HG03575 (cell line): ENCODE measurements at regions not wholly inside any gene's neighbourhood (a gene's known extent, or its start where the extent isn't known, plus 50 kb on each side); places are given as distances from the start of the nearest gene placed in this dataset.

Source experiments
- ATAC-seq: cut with Tn5 transposase; IDR thresholded peaks from one replicate; pipeline ENCODE4 v1.9.1; 2021; ENCODE audit not compliant: unreplicated experiment, insufficient number of reproducible peaks, low FRiP score; ENCODE audit errors: extremely low read depth

DNA sequence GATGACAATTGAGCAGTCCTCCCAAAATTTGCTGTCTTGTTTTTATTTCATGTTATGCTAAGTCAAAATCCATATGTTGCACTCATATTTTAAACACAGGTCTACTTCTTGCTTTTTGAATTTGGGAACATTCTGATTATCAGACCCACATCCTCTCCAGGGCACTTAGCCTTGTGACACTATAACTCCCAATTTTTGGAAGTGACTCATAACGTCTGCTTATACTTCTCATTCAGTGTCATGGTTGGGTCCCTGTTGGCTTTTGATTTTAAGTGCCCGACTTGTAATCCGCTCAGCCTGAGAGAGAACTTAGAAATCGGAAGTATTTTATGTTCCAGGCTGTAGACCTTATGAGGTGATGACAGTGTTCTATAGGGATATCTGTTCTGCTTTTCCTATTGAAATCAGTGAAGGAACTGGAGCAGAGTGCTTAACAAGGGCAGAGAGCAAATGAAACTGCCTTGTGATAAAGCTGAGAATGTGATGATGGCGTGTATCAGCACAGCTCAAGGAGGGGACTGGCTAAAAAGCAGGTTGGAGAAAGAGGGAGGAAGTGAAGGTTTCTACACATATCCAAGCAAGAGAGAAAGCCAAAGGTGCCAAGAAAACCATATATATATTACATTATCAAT lies 136.0 kb downstream of the HLX start:
- no peak for ATAC-seq

DNA sequence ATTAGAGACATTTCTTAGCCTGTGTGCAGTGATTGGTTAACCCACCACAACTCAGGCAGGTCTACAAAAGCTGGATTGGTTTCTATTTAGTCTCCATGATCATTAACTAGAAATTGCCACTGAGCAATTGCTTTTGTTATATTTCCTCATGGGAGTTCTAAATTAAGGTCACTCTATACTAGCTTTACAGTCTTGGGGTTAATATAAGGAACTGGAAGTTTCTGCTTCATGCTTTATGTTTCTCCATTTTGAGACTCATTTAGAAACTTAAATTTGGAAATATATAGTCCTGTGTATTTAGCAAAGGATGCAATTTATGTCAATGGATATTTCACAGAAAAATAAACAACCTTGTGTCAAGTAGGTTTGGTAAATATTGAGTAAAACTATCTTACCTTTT lies 137.5 kb downstream of the HLX start:
- ATAC-seq: no peak

DNA sequence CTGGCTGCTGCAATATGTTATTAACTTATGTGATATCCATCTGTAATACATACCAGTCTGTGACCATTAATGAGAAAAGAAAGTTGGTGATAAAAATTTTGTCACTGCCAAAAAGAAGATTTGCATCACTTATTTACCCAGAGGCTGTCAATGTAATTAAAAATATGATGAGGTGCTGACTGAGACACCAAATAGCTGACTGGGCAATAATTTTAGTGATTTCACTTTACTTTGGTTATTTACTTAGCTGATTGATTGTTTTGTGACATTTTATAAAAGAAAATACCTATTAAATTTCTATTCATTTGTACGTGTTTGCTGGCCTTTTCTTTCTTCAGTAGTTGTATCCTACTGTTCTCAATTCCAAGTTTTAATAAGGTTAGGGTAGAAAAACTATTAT lies 139.2 kb downstream of the HLX start:
- ATAC-seq: no peak

DNA sequence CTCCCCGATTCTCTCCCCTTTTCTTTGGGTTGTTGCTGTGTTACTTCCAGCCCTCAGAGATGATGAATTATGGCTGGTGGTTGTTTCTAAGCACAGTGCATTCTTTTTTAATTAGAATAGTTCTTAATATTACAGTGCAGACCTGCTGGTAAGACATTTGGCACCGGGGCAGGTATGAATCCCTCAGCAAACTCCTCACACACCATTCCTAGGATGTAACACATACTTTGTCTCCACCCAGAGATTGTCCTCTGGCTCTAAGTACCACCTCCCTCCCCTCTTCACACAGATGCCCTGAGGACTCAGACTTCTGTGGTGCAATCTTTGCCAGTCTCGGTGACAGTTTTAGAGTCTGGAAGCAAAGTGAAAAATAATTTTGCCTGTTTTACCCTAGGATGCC lies 143.1 kb downstream of the HLX start:
- ATAC-seq: no peak

DNA sequence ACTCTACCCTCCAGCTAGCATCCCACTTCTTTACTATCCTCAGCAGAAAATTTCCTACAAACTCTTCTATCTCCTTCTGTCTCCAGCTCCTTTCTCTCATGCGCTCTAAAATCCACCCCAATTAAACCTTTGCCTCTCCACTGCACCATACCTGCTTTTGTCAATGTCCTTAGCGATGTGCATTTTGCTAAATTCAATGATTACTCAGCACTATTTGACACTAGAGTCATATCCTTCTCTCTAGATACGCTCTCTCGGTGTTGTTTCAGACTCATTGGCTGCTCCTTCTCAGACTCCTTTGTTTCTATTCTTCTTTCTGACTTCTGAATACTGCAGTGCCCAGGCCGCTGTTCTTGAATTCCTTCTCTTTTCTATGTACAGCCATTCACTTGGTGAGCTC lies 144.2 kb downstream of the HLX start:
- ATAC-seq: no peak

DNA sequence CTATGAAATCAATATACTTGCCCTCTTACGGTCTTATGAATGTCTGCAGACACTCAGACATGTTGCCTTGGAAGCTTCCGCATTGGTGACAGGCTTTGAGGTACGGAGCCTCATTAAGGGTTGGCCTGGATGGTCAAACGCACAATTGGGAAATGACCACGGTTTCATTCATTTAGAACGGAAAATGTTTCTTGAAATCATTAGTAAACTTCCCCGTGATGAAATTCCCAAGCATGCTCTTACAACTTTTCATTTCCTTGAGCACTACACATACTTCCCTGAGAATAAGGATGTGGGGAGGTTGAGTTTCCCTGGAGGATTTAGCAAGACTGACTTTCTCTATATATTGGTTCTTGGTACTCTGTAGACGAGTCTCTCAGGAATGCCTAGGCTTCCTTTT lies 146.3 kb downstream of the HLX start:
- no peak for ATAC-seq

DNA sequence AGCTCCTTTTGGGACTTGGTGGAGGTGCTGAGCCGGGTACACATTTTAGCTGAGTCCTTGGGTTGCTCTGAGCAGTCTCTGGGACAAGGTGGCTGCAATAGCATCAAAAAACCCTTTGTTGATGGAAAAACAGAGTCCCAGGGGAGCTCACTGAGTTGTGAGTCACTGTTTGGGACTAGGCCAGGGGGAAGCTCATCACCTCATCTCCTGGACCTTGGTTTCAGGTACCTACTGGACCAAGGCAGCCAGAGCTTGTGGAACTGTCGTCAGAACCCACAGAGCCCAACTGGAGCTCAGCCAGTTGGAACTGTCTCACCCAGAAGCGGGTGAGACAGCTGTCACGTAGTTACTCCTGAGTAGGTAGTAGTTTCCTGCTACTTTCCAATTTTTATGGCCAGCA lies 146.7 kb downstream of the HLX start:
- no peak for ATAC-seq

DNA sequence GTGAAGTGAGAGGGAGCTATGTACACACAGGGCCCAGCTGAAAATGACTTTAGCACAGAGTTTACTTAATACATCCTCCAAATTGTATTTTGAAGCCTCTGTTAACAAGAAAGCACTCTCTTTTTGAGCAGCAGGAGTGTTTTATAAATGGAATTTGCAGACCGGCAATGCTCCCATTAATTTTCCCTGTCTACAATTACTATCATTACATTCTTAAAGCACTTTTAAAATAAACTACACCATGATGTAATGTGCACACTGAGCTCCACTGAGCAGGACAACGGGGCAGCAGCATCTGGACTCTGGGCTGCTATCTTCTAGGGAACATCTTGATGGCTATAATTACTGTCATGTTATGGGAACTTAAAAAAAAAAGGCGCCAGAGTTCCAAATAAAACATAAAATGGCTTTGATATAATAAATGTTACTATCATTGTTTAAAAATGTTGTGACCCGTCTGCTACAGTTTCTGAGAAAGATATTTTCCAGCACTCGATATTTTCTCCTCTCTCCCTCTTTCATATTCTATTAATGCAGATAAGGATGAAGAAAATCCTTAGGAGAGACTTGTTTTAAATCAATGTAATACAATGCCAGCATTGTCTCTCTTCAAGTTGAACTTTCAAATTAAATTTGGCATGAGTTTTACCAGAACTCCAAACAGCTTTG lies 150.9 kb downstream of the HLX start:
- no peak for ATAC-seq

DNA sequence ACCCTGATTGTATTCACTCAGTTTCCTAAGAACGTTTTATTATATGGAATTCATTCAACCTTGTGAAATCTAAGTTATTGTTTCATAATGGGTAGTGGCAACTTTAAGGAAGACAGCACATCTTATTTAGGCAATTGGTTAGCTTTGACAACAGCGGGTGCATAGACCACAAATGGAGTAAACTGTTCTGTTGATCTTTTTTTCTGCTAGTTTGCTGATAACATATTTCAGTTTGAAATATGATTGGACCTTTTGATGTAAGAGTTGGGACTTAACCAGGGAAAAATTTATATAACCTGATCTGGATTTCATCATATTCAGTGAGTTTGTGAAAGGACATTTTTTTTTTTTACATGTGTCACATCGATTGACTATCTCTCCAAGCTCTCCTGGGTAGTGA lies 151.7 kb downstream of the HLX start:
- no peak for ATAC-seq

DNA sequence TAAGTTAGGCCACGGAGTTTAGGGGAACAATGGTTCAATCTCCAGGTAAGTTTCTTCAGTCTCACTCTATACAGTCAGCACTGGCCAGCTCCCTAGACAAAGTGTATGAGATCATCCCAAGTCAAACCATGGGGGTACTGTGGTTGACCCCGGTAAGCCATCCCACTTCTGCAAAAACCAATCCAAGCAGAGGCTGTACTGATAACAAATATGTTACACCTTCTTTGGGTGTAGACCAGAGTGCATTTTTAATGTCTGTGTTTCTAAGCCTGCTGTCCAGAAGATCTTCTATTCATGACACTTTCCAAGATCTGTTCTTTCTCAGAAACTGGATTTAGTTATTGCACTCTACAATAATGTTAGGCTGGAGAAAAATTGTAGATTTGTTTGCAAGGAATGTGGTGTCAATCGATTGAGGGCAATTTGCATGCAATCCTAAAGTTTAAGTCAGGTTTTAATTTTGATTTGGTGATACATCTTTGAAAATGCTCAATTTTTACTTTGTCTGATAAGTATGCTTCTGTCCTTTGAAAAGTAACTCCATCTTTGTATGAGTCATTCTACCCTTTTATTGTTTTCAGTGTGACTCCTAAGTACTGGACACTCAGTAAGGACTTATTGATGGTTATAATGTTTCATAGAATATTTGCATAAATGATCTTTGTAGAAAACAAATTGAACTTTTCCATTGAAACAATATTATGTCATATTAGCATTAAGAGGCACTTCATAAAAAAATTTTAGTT lies 152.4 kb downstream of the HLX start:
- ATAC-seq: no peak

DNA sequence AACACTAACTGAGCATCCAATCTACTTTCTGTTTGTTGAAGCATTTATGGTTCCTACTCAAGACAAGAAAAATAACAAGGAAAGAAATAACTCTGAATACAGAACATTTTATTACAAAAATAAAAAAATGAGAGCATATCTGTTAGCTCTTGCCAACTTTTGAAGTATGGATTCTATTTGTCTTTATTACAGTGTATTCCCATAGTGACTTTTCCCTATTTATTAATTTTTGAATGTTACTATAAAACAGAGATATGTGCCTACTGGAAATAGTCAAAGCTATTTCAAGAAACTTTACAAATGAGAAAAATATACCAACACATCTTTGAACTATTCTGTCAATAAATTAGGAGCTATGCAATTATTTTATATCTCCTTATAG lies 153.0 kb downstream of the HLX start:
- no peak for ATAC-seq

DNA sequence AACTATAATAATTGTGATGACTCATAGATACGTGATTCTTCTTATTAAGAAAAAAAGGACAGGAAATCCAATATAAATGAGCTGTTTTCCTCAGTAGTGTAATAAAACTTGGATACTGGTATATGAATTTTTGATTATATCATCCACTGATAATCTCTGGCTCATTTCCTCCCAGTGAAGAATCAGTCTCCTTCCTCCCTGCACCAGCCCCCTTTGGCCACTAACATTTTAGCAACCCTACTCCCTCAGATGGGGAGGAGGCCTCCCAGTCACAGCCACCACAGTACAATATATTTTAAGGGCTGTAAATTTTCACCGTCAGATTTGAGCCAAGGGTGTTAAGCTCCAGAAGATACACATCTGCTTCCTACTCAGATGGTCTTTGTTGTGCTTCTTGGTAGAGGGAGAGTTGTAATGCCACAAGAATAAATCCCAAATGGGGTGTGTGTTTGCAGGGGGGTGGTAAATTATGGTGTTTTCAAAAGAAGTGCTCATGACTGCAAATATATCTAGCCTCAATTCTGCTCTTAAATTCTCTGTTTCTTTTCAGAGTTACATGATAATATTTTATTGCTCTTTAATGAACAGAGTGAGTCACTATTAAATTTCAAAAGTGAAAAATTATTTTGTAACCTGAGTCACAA lies 153.5 kb downstream of the HLX start:
- no peak for ATAC-seq

DNA sequence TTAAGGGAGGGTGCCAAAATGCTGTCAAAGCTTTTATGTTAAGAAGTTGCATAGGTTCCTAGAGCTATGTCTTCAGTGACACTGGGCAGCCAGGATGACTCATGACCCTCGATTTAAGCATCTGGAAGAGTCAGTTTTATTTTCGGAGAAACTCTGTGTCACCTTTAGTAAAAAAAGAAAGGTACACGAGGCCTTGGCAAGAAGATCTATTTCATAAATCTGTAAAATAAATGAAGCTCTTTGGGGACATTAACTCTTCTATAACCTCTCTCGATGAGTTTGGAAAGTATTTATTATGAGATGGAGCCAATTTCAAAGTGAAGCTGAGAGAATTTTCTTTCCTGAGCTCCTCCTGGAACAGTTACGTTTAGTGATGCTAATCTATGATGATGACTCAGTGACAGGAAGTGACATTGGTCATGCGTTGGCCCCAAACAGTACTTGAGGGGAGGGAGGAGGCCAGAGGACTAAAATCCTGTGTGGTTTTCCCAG lies 156.5 kb downstream of the HLX start:
- ATAC-seq: no peak

DNA sequence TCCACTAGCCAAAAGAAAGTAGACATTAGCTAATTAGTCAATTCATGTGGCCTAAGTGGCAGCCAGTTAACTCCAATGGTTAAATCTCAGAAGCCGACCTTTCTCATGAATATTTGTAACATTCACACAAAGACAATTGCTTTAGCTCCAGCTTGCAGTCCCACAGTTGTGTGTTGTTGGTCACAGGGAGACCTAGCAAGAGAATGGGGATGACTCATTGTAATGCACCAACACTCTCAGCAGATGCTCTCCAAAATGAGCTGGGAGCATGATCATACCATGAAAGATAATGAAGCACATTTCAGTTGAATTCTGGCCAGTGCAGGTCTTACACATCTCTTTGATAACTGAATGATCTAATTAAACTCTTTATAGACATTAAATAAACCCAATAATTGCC lies 160.4 kb downstream of the HLX start:
- no peak for ATAC-seq

DNA sequence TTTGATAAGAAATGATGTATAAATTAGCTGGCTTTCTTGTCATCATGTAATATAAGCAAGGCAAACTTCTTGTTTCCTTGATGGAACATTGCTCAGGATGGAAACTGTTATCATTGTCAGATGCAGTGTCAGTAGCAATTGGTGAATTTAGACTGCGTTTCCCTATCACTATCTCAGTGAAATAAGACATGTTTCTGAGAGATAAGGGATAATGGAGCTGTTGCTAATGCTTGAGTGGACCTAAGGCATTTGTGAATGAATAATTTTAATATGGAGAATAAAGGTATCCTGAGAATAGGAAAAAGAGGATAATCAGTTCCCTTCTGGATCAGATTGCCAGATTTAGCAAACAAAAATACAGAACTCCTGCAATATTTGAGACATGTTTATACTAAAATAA lies 160.9 kb downstream of the HLX start:
- no peak for ATAC-seq

DNA sequence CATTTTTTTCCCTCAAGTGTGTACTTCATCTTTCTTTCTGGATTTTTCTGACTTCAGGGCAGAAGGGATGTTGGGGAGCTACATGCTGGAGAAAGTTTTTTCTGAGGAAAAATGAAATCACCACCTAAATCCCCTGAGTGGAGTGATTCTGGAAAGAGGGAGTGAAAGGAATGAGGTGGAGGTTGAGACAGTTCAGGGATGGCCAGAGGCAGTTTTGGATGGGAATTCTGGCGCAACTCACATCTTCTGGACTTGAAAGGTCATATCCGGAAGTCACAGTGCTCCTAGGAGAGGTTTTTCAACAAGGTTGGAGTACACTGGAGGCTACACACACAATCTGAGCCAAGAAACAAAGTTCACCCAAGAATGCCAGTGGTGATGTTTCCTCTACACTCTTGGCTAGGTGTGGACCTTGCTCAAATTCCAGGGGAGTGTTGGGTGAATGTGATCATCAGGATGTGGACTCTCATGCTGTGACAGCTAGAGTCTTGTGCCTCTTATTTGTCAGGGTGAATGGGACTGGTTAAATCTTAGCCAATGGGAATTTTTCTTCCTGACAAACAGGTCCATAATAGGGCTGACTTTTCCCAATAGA lies 161.5 kb downstream of the HLX start:
- no peak for ATAC-seq

DNA sequence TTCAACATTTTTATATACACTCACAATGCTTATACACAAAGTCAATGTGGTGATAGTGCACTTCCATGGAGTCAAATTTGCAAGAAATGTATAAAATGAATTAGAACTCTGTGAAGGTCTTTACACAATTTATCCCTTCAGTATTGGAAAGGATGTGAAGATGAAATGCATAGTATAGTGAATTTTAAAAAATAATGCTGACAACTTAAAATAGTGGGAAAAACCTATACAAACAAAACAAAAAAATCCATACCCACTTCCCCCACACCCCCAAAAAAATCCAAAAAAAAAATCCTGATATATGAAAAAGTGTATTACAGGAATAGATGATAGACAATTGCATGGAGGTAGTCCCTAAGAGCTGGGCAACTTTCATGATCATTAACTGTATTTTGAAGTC lies 165.3 kb downstream of the HLX start:
- ATAC-seq: no peak

DNA sequence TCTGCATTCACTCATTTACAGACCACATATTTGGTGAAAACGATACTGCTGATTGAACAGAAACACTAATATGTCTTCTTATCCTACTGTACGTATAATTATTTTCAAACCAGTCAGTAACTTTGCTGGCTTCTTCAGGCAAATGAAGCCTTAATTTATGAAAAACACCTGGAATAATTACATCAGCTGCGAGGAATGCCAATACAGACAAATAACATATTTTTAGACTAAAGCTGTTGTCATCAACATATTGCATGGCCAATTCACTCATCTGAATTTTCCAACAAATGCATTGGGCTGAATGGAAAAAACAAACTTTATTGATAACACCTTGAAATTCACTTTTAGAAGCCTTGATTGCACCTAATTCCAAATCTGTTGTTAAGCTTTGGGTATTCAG lies 165.9 kb downstream of the HLX start:
- ATAC-seq: no peak
